Thyroid gland (tissue), 4 donors: ENCODE measurements at regions not wholly inside any gene's neighbourhood (a gene's known extent, or its start where the extent isn't known, plus 50 kb on each side); places are given as distances from the start of the nearest gene placed in this dataset.

Experiments used
- POLR2A ChIP-seq, 2 donors: fragments of 450-650 bp; IDR thresholded peaks; one replicate each; pipeline ENCODE4 v1.6.1; 2017; ENCODE audit warnings: antibody characterized with exemption in 2 of 2, mild to moderate bottlenecking in 2 of 2, moderate library complexity in 1 of 2
- TF ChIP-seq, protein P1 (sequence below), 6 experiments: fragments of 200-600 bp in 3 of 6; fragments of 450-650 bp in 3 of 6; sonication (generic) in 3 of 6; IDR thresholded peaks; one replicate each; pipeline ENCODE4 v1.5.1; 2016 to 2019; ENCODE audit warnings: antibody characterized with exemption in 6 of 6, mild to moderate bottlenecking in 2 of 6, inconsistent platforms in 1 of 6, moderate library complexity in 1 of 6

DNA sequence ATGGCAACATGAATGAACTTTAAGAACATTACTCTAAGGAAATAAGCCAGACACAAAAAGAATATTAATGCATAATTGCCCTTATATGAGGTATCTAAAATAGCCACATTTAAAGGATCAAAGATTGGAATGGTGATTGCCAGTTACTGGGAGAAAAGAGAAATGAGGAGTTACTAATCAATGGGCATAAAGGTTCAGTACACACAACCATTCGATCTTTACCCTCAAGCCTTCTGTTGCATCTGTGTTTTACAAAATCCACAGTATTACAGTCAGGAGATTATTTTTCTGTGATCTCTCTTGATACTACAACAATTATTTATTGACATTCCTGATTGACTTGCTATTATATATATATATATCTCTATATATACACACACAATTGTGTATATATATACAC lies 310.0 kb upstream of the SLITRK5 start:
- TF ChIP-seq, protein P1, sequence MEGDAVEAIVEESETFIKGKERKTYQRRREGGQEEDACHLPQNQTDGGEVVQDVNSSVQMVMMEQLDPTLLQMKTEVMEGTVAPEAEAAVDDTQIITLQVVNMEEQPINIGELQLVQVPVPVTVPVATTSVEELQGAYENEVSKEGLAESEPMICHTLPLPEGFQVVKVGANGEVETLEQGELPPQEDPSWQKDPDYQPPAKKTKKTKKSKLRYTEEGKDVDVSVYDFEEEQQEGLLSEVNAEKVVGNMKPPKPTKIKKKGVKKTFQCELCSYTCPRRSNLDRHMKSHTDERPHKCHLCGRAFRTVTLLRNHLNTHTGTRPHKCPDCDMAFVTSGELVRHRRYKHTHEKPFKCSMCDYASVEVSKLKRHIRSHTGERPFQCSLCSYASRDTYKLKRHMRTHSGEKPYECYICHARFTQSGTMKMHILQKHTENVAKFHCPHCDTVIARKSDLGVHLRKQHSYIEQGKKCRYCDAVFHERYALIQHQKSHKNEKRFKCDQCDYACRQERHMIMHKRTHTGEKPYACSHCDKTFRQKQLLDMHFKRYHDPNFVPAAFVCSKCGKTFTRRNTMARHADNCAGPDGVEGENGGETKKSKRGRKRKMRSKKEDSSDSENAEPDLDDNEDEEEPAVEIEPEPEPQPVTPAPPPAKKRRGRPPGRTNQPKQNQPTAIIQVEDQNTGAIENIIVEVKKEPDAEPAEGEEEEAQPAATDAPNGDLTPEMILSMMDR (IDR thresholded peaks at IDR 0.05), result no peak
- TF ChIP-seq POLR2A (IDR thresholded peaks at IDR 0.05), result no peak
